NCI-H1105 treated with DMSO at 0.1 percent for 48 hours (cell line): ENCODE measurements at regions not wholly inside any gene's neighbourhood (a gene's known extent, or its start where the extent isn't known, plus 50 kb on each side); places are given as distances from the start of the nearest gene placed in this dataset.
A peak's percentile ranks its signal among the peaks of the same experiment; 100 is the strongest.

ENCODE experiments used
- DNase-seq: peaks from one replicate; lab custom pipeline; 2025; lab: John Stamatoyannopoulos, UW

- peak; percentile 23 for DNase-seq
These were observed 193.3 kb downstream of the CD47 start for GRCh38 chr3:107897471-107898061.

- no peak for DNase-seq
These were observed 195.8 kb downstream of the CD47 start for GRCh38 chr3:107894998-107895397.

GRCh38 chr3:107892955-107893624 is 197.7 kb downstream of the CD47 start:
- peak; percentile 8 for DNase-seq

GRCh38 chr3:107884719-107885460 is 205.9 kb downstream of the CD47 start:
- no peak for DNase-seq

- no peak for DNase-seq
These were observed 206.8 kb downstream of the CD47 start for GRCh38 chr3:107884028-107884427.

- DNase-seq = no peak
These were observed 207.9 kb downstream of the CD47 start for GRCh38 chr3:107882881-107883280.

- no peak for DNase-seq
These were observed 208.6 kb downstream of the CD47 start for GRCh38 chr3:107882261-107882660.

GRCh38 chr3:107881509-107881908 is 209.3 kb downstream of the CD47 start:
- no peak for DNase-seq

GRCh38 chr3:107880702-107881101 is 210.1 kb downstream of the CD47 start:
- DNase-seq = no peak

GRCh38 chr3:107877936-107878335 is 212.9 kb downstream of the CD47 start:
- DNase-seq = no peak

- no peak for DNase-seq
These were observed 219.7 kb downstream of the CD47 start for GRCh38 chr3:107870943-107871638.

- no peak for DNase-seq
These were observed 220.7 kb downstream of the CD47 start for GRCh38 chr3:107870096-107870495.

GRCh38 chr3:107868449-107868848 is 222.4 kb downstream of the CD47 start:
- DNase-seq = no peak

- peak; percentile 16 for DNase-seq
These were observed 228.9 kb downstream of the CD47 start for GRCh38 chr3:107861904-107862303.

GRCh38 chr3:107861422-107861821 is 229.4 kb downstream of the CD47 start:
- DNase-seq = no peak
